CD14-positive monocyte (primary cell): ENCODE measurements at regions not wholly inside any gene's neighbourhood (a gene's known extent, or its start where the extent isn't known, plus 50 kb on each side); places are given as distances from the start of the nearest gene placed in this dataset.

ENCODE experiments used
- DNase-seq, 3 donors: peaks; one replicate each; pipeline ENCODE4 v3.0.0-alpha.2; 2011 to 2022
- H2AFZ ChIP-seq: 2 replicates; pipeline ENCODE4 v1.6.0; 2012; ENCODE audit warnings: mild to moderate bottlenecking, low read depth, low read length, inconsistent platforms; ENCODE audit not compliant: insufficient read depth, poor library complexity, severe bottlenecking
- H3K27ac ChIP-seq, 2 donors: 1 replicate in 1 of 2; 2 replicates in 1 of 2; pipeline ENCODE4 v1.5.1; 2012 to 2013; ENCODE audit warnings: low read length in 2 of 2, control low read depth in 1 of 2, inconsistent platforms in 1 of 2, low read depth in 1 of 2, mild to moderate bottlenecking in 1 of 2
- H3K27me3 ChIP-seq, 2 donors: one replicate each; pipeline versions ENCODE4 v1.6.0 to v1.6.1; 2011 to 2013; ENCODE audit warnings: low read length in 2 of 2; ENCODE audit not compliant: control insufficient read depth in 2 of 2, insufficient read depth in 2 of 2
- H3K36me3 ChIP-seq, 2 donors: replicated peaks in 1 of 2; 1 replicate in 1 of 2; 2 replicates in 1 of 2; pipeline versions ENCODE4 v1.5.1 to v1.6.1; 2012 to 2013; ENCODE audit warnings: low read length in 2 of 2, control low read depth in 1 of 2, inconsistent platforms in 1 of 2, mild to moderate bottlenecking in 1 of 2; ENCODE audit not compliant: insufficient read depth in 2 of 2, control insufficient read depth in 1 of 2
- H3K4me1 ChIP-seq, 2 donors: 1 replicate in 1 of 2; 2 replicates in 1 of 2; pipeline versions ENCODE4 v1.5.1 to v1.6.1; 2012 to 2013; ENCODE audit warnings: low read length in 2 of 2, control low read depth in 1 of 2, inconsistent platforms in 1 of 2, mild to moderate bottlenecking in 1 of 2, moderate library complexity in 1 of 2; ENCODE audit not compliant: insufficient read depth in 2 of 2, control insufficient read depth in 1 of 2
- H3K4me2 ChIP-seq: replicated peaks from 2 replicates; pipeline ENCODE3; 2012; ENCODE audit warnings: low read length, moderate library complexity, mild to moderate bottlenecking; ENCODE audit not compliant: poor library complexity, severe bottlenecking; ENCODE audit errors: extremely low read depth
- H3K4me3 ChIP-seq, 3 experiments: fragments of 200-600 bp in 1 of 3; sonication (generic) in 1 of 3; replicated peaks in 1 of 3; 1 replicate in 2 of 3; 2 replicates in 1 of 3; pipeline ENCODE4 v1.5.1; 2011 to 2013; ENCODE audit warnings: low read length in 3 of 3, mild to moderate bottlenecking in 3 of 3, control low read depth in 2 of 3, low read depth in 2 of 3, inconsistent platforms in 1 of 3, moderate library complexity in 1 of 3
- H3K79me2 ChIP-seq: 2 replicates; pipeline ENCODE4 v1.6.0; 2012; ENCODE audit warnings: mild to moderate bottlenecking, control low read depth, inconsistent platforms, low read length, moderate library complexity; ENCODE audit not compliant: insufficient read depth
- H3K9ac ChIP-seq: 2 replicates; pipeline ENCODE4 v1.6.0; 2017; ENCODE audit warnings: low read length, mild to moderate bottlenecking; ENCODE audit not compliant: insufficient read depth, poor library complexity, severe bottlenecking
- H3K9me3 ChIP-seq, 2 donors: replicated peaks in 1 of 2; 1 replicate in 1 of 2; 2 replicates in 1 of 2; pipeline versions ENCODE4 v1.5.1 to v1.6.1; 2012 to 2013; ENCODE audit warnings: low read length in 2 of 2, control low read depth in 1 of 2; ENCODE audit not compliant: control insufficient read depth in 1 of 2, insufficient read depth in 1 of 2
- H4K20me1 ChIP-seq: 2 replicates; pipeline ENCODE4 v1.6.0; 2012; ENCODE audit warnings: mild to moderate bottlenecking, low read length, control low read depth, moderate library complexity; ENCODE audit not compliant: insufficient read depth
- H3K27ac Mint-ChIP-seq, 7 donors: one replicate each; pipeline ENCODE4 v1.8.0; 2020; ENCODE audit warnings: mild to moderate bottlenecking in 7 of 7, mixed read lengths in 7 of 7, moderate library complexity in 6 of 7, inconsistent platforms in 2 of 7
- H3K27me3 Mint-ChIP-seq, 3 donors: one replicate each; pipeline ENCODE4 v1.8.0; 2021 to 2022; ENCODE audit warnings: low read depth in 3 of 3, mild to moderate bottlenecking in 3 of 3, mixed read lengths in 3 of 3, moderate library complexity in 3 of 3, inconsistent platforms in 1 of 3
- H3K36me3 Mint-ChIP-seq, 2 donors: one replicate each; pipeline ENCODE4 v1.8.0; 2020; ENCODE audit warnings: mixed read lengths in 2 of 2, inconsistent platforms in 1 of 2, mild to moderate bottlenecking in 1 of 2
- H3K4me1 Mint-ChIP-seq: one replicate; pipeline ENCODE4 v1.8.0; 2020; ENCODE audit warnings: mild to moderate bottlenecking, mixed read lengths
- H3K4me3 Mint-ChIP-seq, 2 donors: one replicate each; pipeline ENCODE4 v1.8.0; 2020; ENCODE audit warnings: mild to moderate bottlenecking in 2 of 2, mixed read lengths in 2 of 2, moderate library complexity in 1 of 2
- H3K9me3 Mint-ChIP-seq, 7 donors: one replicate each; pipeline ENCODE4 v1.8.0; 2020 to 2022; ENCODE audit warnings: mixed read lengths in 7 of 7, mild to moderate bottlenecking in 6 of 7, moderate library complexity in 6 of 7, inconsistent platforms in 2 of 7
- WGBS: methylation state at CpG from one replicate; pipeline ENCODE4 v1.1.5; 2013; ENCODE audit warnings: missing lambda C conversion rate; ENCODE audit not compliant: insufficient coverage; 5-methylcytosine and 5-hydroxymethylcytosine counted together
- intact Hi-C, 2 donors: fragments of 100-400 bp; cut with micrococcal nuclease; formaldehyde crosslinking; loops; one replicate each; pipeline versions ENCODE4 v1.15.0 to v1.15.1; 2023
- TF ChIP-seq, protein P1 (sequence below): fragments of 200-600 bp; IDR thresholded peaks from one replicate; pipeline ENCODE4 v1.8.0; 2022; ENCODE audit warnings: antibody characterized with exemption, mild to moderate bottlenecking

DNA sequence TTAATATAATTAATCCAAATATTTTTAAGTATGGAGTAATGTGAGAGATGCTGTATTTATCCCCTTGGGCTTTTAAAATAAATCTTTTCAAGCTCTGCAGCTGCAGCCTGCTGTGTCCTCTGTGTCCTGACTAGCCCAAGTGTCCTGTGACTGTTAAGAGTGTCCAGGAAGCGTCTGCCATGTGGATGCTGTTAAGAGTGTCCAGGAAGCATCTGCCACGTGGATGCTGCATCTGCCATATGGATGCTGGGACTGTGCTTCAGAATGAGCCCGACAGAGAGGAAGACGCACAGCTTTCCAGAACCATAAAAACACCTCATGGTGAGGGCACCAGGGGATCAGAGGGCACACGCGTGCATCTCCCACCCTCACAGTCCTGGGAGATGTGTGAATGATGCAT, 307.2 kb downstream of the ADGRD1 start:
- Mint-ChIP-seq H3K9me3 (peaks cover 0 to 11% (median 3%) of the 10 kb centered on the region in 7 donors), H3K36me3 (no peaks in the 10 kb centered on the region), H3K4me1 (no peaks in the 10 kb centered on the region), H3K27me3 (peaks cover 0 to 4% (median 3%) of the 10 kb centered on the region in 3 donors), H3K27ac (no peak overlapping the region), H3K4me3 (no peak overlapping the region)
- Histone ChIP-seq H3K79me2 (no peaks in the 10 kb centered on the region), H2AFZ (no peak overlapping the region), H3K9ac (no peak overlapping the region), H3K4me3 (no peak overlapping the region), H3K4me2 (no peak overlapping the region), H3K27ac (no peak overlapping the region), H3K9me3 (peaks cover 0 to 6% of the 10 kb centered on the region in 2 donors), H3K36me3 (no peaks in the 10 kb centered on the region), H4K20me1 (no peaks in the 10 kb centered on the region), H3K4me1 (no peaks in the 10 kb centered on the region), H3K27me3 (no peaks in the 10 kb centered on the region)
- intact Hi-C loops, result no loop called here
- no peak for DNase-seq
- 62% methylated on average over 2 of the region's 6 CpGs for WGBS
- TF ChIP-seq, protein P1, sequence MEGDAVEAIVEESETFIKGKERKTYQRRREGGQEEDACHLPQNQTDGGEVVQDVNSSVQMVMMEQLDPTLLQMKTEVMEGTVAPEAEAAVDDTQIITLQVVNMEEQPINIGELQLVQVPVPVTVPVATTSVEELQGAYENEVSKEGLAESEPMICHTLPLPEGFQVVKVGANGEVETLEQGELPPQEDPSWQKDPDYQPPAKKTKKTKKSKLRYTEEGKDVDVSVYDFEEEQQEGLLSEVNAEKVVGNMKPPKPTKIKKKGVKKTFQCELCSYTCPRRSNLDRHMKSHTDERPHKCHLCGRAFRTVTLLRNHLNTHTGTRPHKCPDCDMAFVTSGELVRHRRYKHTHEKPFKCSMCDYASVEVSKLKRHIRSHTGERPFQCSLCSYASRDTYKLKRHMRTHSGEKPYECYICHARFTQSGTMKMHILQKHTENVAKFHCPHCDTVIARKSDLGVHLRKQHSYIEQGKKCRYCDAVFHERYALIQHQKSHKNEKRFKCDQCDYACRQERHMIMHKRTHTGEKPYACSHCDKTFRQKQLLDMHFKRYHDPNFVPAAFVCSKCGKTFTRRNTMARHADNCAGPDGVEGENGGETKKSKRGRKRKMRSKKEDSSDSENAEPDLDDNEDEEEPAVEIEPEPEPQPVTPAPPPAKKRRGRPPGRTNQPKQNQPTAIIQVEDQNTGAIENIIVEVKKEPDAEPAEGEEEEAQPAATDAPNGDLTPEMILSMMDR, result no peak

DNA sequence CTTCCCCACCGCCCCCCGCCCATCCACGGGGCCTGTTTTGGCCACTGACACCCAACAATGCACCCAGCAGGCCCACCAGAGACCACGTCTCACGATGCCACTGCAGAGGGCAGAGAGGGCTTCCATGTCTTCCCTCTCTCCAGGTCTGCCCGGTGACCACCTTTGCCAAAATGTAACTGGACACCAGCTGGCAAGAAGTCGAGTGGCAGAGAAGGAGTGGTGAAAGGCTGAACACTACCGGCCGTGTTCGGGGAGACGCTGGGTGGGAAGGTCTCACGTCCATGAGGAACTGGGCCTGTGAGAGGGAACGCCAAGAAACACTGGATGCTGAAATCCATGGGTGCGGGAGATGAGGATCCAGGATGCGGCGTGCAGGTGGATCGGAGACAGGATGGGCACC, 308.2 kb downstream of the ADGRD1 start:
- Mint-ChIP-seq H3K9me3 (peaks cover 0 to 3% (median 0%) of the 10 kb centered on the region in 7 donors), H3K27ac (no peak overlapping the region), H3K4me1 (no peaks in the 10 kb centered on the region), H3K27me3 (peaks cover 0 to 4% (median 3%) of the 10 kb centered on the region in 3 donors), H3K36me3 (no peaks in the 10 kb centered on the region), H3K4me3 (no peak overlapping the region)
- TF ChIP-seq, protein P1, result no peak
- Histone ChIP-seq H3K4me1 (no peaks in the 10 kb centered on the region), H2AFZ (no peak overlapping the region), H3K9ac (no peak overlapping the region), H3K27me3 (no peaks in the 10 kb centered on the region), H3K4me3 (no peak overlapping the region), H3K4me2 (no peak overlapping the region), H3K36me3 (no peaks in the 10 kb centered on the region), H3K79me2 (no peaks in the 10 kb centered on the region), H3K9me3 (no peaks in the 10 kb centered on the region), H4K20me1 (no peaks in the 10 kb centered on the region), H3K27ac (no peak overlapping the region)
- DNase-seq, result no peak
- WGBS, result 95% methylated on average over 17 of the region's 17 CpGs
- intact Hi-C loops, result no loop called here
